Testis (tissue), 2 donors: ENCODE measurements at regions not wholly inside any gene's neighbourhood (a gene's known extent, or its start where the extent isn't known, plus 50 kb on each side); places are given as distances from the start of the nearest gene placed in this dataset.

Source experiments
- POLR2A ChIP-seq: fragments of 450-650 bp; IDR thresholded peaks from one replicate; pipeline ENCODE4 v1.6.1; 2017; ENCODE audit warnings: antibody characterized with exemption, mild to moderate bottlenecking, moderate library complexity
- TF ChIP-seq, protein P1 (sequence below), 3 experiments: fragments of 450-650 bp in 2 of 3; fragments of 200-600 bp in 1 of 3; sonication (generic) in 1 of 3; IDR thresholded peaks; one replicate each; pipeline ENCODE4 v1.5.1; 2016 to 2019; ENCODE audit warnings: antibody characterized with exemption in 3 of 3, mild to moderate bottlenecking in 2 of 3, moderate library complexity in 1 of 3

- TF ChIP-seq, protein P1, sequence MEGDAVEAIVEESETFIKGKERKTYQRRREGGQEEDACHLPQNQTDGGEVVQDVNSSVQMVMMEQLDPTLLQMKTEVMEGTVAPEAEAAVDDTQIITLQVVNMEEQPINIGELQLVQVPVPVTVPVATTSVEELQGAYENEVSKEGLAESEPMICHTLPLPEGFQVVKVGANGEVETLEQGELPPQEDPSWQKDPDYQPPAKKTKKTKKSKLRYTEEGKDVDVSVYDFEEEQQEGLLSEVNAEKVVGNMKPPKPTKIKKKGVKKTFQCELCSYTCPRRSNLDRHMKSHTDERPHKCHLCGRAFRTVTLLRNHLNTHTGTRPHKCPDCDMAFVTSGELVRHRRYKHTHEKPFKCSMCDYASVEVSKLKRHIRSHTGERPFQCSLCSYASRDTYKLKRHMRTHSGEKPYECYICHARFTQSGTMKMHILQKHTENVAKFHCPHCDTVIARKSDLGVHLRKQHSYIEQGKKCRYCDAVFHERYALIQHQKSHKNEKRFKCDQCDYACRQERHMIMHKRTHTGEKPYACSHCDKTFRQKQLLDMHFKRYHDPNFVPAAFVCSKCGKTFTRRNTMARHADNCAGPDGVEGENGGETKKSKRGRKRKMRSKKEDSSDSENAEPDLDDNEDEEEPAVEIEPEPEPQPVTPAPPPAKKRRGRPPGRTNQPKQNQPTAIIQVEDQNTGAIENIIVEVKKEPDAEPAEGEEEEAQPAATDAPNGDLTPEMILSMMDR (IDR thresholded peaks at IDR 0.05) = no peak
- TF ChIP-seq POLR2A = no peak
Measured at GRCh38 chr13:80116107-80116506, 224.8 kb downstream of the SPRY2 start.
